Ascending aorta (tissue), 2 donors: ENCODE measurements at regions not wholly inside any gene's neighbourhood (a gene's known extent, or its start where the extent isn't known, plus 50 kb on each side); places are given as distances from the start of the nearest gene placed in this dataset.

Experiments used
- DNase-seq, 2 donors: peaks; one replicate each; pipeline ENCODE4 v3.0.0-alpha.2; 2019; ENCODE audit warnings: low spot score in 2 of 2
- H3K27ac ChIP-seq, 2 donors: fragments of 200-600 bp; sonication (generic); one replicate each; pipeline ENCODE4 v1.5.1; 2016 to 2017; ENCODE audit warnings: mild to moderate bottlenecking in 1 of 2
- H3K27me3 ChIP-seq: fragments of 200-600 bp; sonication (generic); one replicate; pipeline ENCODE4 v1.5.1; 2017
- H3K36me3 ChIP-seq, 2 donors: fragments of 200-600 bp; sonication (generic); one replicate each; pipeline ENCODE4 v1.5.1; 2016
- H3K4me1 ChIP-seq, 2 donors: fragments of 200-600 bp; sonication (generic); one replicate each; pipeline ENCODE4 v1.5.1; 2016 to 2017; ENCODE audit warnings: mild to moderate bottlenecking in 1 of 2
- H3K4me3 ChIP-seq, 2 donors: fragments of 200-600 bp; sonication (generic); one replicate each; pipeline ENCODE4 v1.5.1; 2016 to 2017; ENCODE audit warnings: mild to moderate bottlenecking in 1 of 2
- H3K9me3 ChIP-seq, 2 donors: fragments of 200-600 bp; sonication (generic); one replicate each; pipeline ENCODE4 v1.5.1; 2016
- CTCF ChIP-seq, 3 experiments: fragments of 200-600 bp in 2 of 3; fragments of 450-650 bp in 1 of 3; sonication (generic) in 2 of 3; IDR thresholded peaks; one replicate each; pipeline ENCODE4 v1.5.1; 2016 to 2019; ENCODE audit warnings: antibody characterized with exemption in 3 of 3, mild to moderate bottlenecking in 1 of 3, moderate library complexity in 1 of 3
- intact Hi-C: fragments of 100-400 bp; cut with DNase I; formaldehyde crosslinking; loops from one replicate; pipeline ENCODE4 v1.15.1; 2023

- Histone ChIP-seq H3K4me3 (no peak overlapping the region), H3K27ac (no peak overlapping the region), H3K9me3 (no peaks in the 10 kb centered on the region), H3K27me3 (no peaks in the 10 kb centered on the region), H3K36me3 (no peaks in the 10 kb centered on the region), H3K4me1 (no peaks in the 10 kb centered on the region)
- no peak for TF ChIP-seq CTCF (IDR thresholded peaks at IDR 0.05)
- no peak for DNase-seq
- intact Hi-C loops: no loop called here
Measured at GRCh38 chr3:81859524-81859923, 98.1 kb upstream of the GBE1 start.

- Histone ChIP-seq H3K9me3 (no peaks in the 10 kb centered on the region), H3K27me3 (no peaks in the 10 kb centered on the region), H3K36me3 (no peaks in the 10 kb centered on the region), H3K4me1 (no peaks in the 10 kb centered on the region), H3K4me3 (no peak overlapping the region), H3K27ac (no peak overlapping the region)
- intact Hi-C loops: no loop called here
- no peak for DNase-seq
- TF ChIP-seq CTCF (IDR thresholded peaks at IDR 0.05): no peak
Measured at GRCh38 chr3:81853431-81853830, 92.0 kb upstream of the GBE1 start.

GRCh38 chr3:81851176-81851575 lies 89.7 kb upstream of the GBE1 start:
- Histone ChIP-seq H3K4me1 (no peaks in the 10 kb centered on the region), H3K9me3 (no peaks in the 10 kb centered on the region), H3K4me3 (no peak overlapping the region), H3K36me3 (no peaks in the 10 kb centered on the region), H3K27ac (no peak overlapping the region), H3K27me3 (no peaks in the 10 kb centered on the region)
- TF ChIP-seq CTCF (IDR thresholded peaks at IDR 0.05): no peak
- DNase-seq: no peak
- intact Hi-C loops: no loop called here

GRCh38 chr3:81846988-81847387 lies 85.5 kb upstream of the GBE1 start:
- Histone ChIP-seq H3K9me3 (no peaks in the 10 kb centered on the region), H3K27ac (no peak overlapping the region), H3K4me3 (no peak overlapping the region), H3K27me3 (no peaks in the 10 kb centered on the region), H3K4me1 (no peaks in the 10 kb centered on the region), H3K36me3 (no peaks in the 10 kb centered on the region)
- no peak for DNase-seq
- intact Hi-C loops: no loop called here
- no peak for TF ChIP-seq CTCF (IDR thresholded peaks at IDR 0.05)

- Histone ChIP-seq H3K27ac (no peak overlapping the region), H3K4me1 (peaks cover 0 to 2% of the 10 kb centered on the region in 2 donors), H3K4me3 (no peak overlapping the region), H3K9me3 (no peaks in the 10 kb centered on the region), H3K27me3 (no peaks in the 10 kb centered on the region), H3K36me3 (no peaks in the 10 kb centered on the region)
- no peak for TF ChIP-seq CTCF (IDR thresholded peaks at IDR 0.05)
- intact Hi-C loops: no loop called here
- no peak for DNase-seq
Measured at GRCh38 chr3:81841540-81841939, 80.1 kb upstream of the GBE1 start.

GRCh38 chr3:81839504-81840094 lies 78.2 kb upstream of the GBE1 start:
- no peak for TF ChIP-seq CTCF (IDR thresholded peaks at IDR 0.05)
- H3K9me3 ChIP-seq: no peaks in the 10 kb centered on the region
- H3K4me3 ChIP-seq: no peak overlapping the region
- H3K4me1 ChIP-seq: peaks cover 0 to 2% of the 10 kb centered on the region in 2 donors
- no peak overlapping the region for H3K27ac ChIP-seq
- H3K27me3 ChIP-seq: no peaks in the 10 kb centered on the region
- DNase-seq: no peak
- no peaks in the 10 kb centered on the region for H3K36me3 ChIP-seq
- intact Hi-C loops: no loop called here
